GM23338 (cell line): ENCODE measurements at regions not wholly inside any gene's neighbourhood (a gene's known extent, or its start where the extent isn't known, plus 50 kb on each side); places are given as distances from the start of the nearest gene placed in this dataset.

ENCODE experiments used
- ATAC-seq: fragments of 200-7000 bp; cut with Tn5 transposase; 3 replicates; pipeline ENCODE4 v1.9.1; 2020
- DNase-seq: peaks from one replicate; pipeline ENCODE4 v3.0.0-alpha.2; 2015; ENCODE audit warnings: low spot score
- H2AFZ ChIP-seq: fragments of 200-600 bp; sonication (generic); 2 replicates; pipeline ENCODE4 v1.8.0; 2016; ENCODE audit warnings: antibody characterized with exemption, mild to moderate bottlenecking, moderate library complexity
- H3F3A ChIP-seq: fragments of 200-600 bp; sonication (generic); replicated peaks from 2 replicates; pipeline ENCODE4 v1.8.0; 2017; ENCODE audit warnings: antibody characterized with exemption, mixed run types, low read depth
- H3K27ac ChIP-seq: fragments of 200-600 bp; sonication (generic); 2 replicates; pipeline ENCODE4 v1.6.1; 2016; ENCODE audit warnings: low read depth
- H3K27me3 ChIP-seq: fragments of 200-600 bp; sonication (generic); 2 replicates; pipeline ENCODE4 v1.8.0; 2016; ENCODE audit warnings: mild to moderate bottlenecking, mixed run types, moderate library complexity; ENCODE audit not compliant: insufficient read depth
- H3K36me3 ChIP-seq: fragments of 200-600 bp; sonication (generic); 2 replicates; pipeline ENCODE4 v1.8.0; 2016; ENCODE audit warnings: mild to moderate bottlenecking; ENCODE audit not compliant: insufficient read depth
- H3K4me1 ChIP-seq: fragments of 200-600 bp; sonication (generic); 2 replicates; pipeline ENCODE4 v1.8.0; 2016; ENCODE audit warnings: mild to moderate bottlenecking, moderate library complexity; ENCODE audit not compliant: insufficient read depth
- H3K4me2 ChIP-seq: fragments of 200-600 bp; sonication (generic); 2 replicates; pipeline ENCODE4 v1.7.1; 2017; ENCODE audit warnings: mixed run types
- H3K4me3 ChIP-seq: fragments of 200-600 bp; sonication (generic); 2 replicates; pipeline ENCODE4 v1.6.1; 2016; ENCODE audit warnings: mixed run types
- H3K79me2 ChIP-seq: fragments of 200-600 bp; sonication (generic); replicated peaks from 2 replicates; pipeline ENCODE4 v1.8.0; 2017; ENCODE audit warnings: mild to moderate bottlenecking; ENCODE audit not compliant: insufficient read depth
- H3K9me2 ChIP-seq: fragments of 200-600 bp; sonication (generic); 2 replicates; pipeline ENCODE4 v1.8.0; 2017; ENCODE audit not compliant: insufficient read depth
- H4K20me1 ChIP-seq: fragments of 200-600 bp; sonication (generic); replicated peaks from 2 replicates; pipeline ENCODE4 v1.8.0; 2017; ENCODE audit warnings: mild to moderate bottlenecking; ENCODE audit not compliant: insufficient read depth
- H3K27ac Mint-ChIP-seq: 2 replicates; pipeline ENCODE4 v1.8.0; 2020; ENCODE audit warnings: inconsistent platforms, mild to moderate bottlenecking, moderate library complexity, mixed read lengths
- H3K27me3 Mint-ChIP-seq: 3 replicates; pipeline ENCODE4 v1.8.0; 2022; ENCODE audit warnings: low read depth, mild to moderate bottlenecking, moderate library complexity, mixed read lengths, inconsistent platforms; ENCODE audit not compliant: insufficient read depth, poor library complexity
- H3K36me3 Mint-ChIP-seq: 3 replicates; pipeline ENCODE4 v1.8.0; 2021; ENCODE audit warnings: low read depth, mild to moderate bottlenecking, inconsistent platforms, moderate library complexity, mixed read lengths
- H3K4me1 Mint-ChIP-seq: 3 replicates; pipeline ENCODE4 v1.8.0; 2020; ENCODE audit warnings: mild to moderate bottlenecking, inconsistent platforms, mixed read lengths
- H3K4me3 Mint-ChIP-seq: 3 replicates; pipeline ENCODE4 v1.8.0; 2021; ENCODE audit warnings: moderate library complexity, mild to moderate bottlenecking, inconsistent platforms, mixed read lengths
- H3K9me3 Mint-ChIP-seq: 3 replicates; pipeline ENCODE4 v1.8.0; 2020; ENCODE audit warnings: moderate library complexity, mild to moderate bottlenecking, inconsistent platforms, mixed read lengths
- CREB1 ChIP-seq: fragments of 250-450 bp; sonication (Bioruptor Pico); IDR thresholded peaks from 2 replicates; pipeline ENCODE4 v1.5.0; 2020; ENCODE audit warnings: low read depth, mild to moderate bottlenecking, moderate library complexity
- EZH2 ChIP-seq: fragments of 200-600 bp; sonication (generic); IDR thresholded peaks from one replicate; pipeline ENCODE4 v1.8.0; 2017; ENCODE audit warnings: antibody characterized with exemption, mild to moderate bottlenecking, low read depth; ENCODE audit not compliant: unreplicated experiment
- EZH2phosphoT487 ChIP-seq: fragments of 200-600 bp; sonication (generic); IDR thresholded peaks from one replicate; pipeline ENCODE4 v1.8.1; 2018; ENCODE audit warnings: antibody characterized with exemption; ENCODE audit not compliant: unreplicated experiment
- JUNB ChIP-seq: IDR thresholded peaks from one replicate; pipeline ENCODE4 v1.6.1; 2016; ENCODE audit warnings: antibody characterized with exemption; ENCODE audit not compliant: unreplicated experiment
- NANOG ChIP-seq: IDR thresholded peaks from 2 replicates; pipeline ENCODE4 v1.6.1; 2016; ENCODE audit warnings: antibody characterized with exemption, borderline replicate concordance
- POLR2AphosphoS5 ChIP-seq: IDR thresholded peaks from 2 replicates; pipeline ENCODE4 v1.6.1; 2016; ENCODE audit warnings: antibody characterized with exemption, low read depth
- STAT1 ChIP-seq: IDR thresholded peaks from one replicate; pipeline ENCODE4 v1.6.1; 2016; ENCODE audit warnings: antibody characterized with exemption; ENCODE audit not compliant: unreplicated experiment
- ZNF114 ChIP-seq: fragments of 250-450 bp; sonication (Bioruptor Pico); IDR thresholded peaks from 2 replicates; pipeline ENCODE4 v1.5.0; 2020; ENCODE audit warnings: mild to moderate bottlenecking, moderate library complexity
- ZNF331 ChIP-seq: fragments of 250-450 bp; sonication (Bioruptor Pico); IDR thresholded peaks from 2 replicates; pipeline ENCODE4 v1.5.0; 2020; ENCODE audit warnings: low read depth, mild to moderate bottlenecking, moderate library complexity
- TF ChIP-seq, protein P1 (sequence below), 2 experiments: fragments of 200-600 bp in 1 of 2; sonication (generic) in 1 of 2; conservative IDR thresholded peaks; 2 replicates each; pipeline versions ENCODE4 v1.5.1 to v1.6.1; 2016 to 2017; ENCODE audit warnings: antibody characterized with exemption in 2 of 2, low read depth in 2 of 2, mild to moderate bottlenecking in 2 of 2, moderate library complexity in 1 of 2
- TF ChIP-seq, protein P2 (sequence below): fragments of 250-450 bp; sonication (Bioruptor Pico); IDR thresholded peaks from 2 replicates; pipeline ENCODE4 v1.5.0; 2020; ENCODE audit warnings: mild to moderate bottlenecking, moderate library complexity
- TF ChIP-seq, protein P3 (sequence below): IDR thresholded peaks from 2 replicates; pipeline ENCODE4 v1.6.1; 2016; ENCODE audit warnings: antibody characterized with exemption
- TF ChIP-seq, protein P4 (sequence below): IDR thresholded peaks from one replicate; pipeline ENCODE4 v1.6.1; 2018; ENCODE audit warnings: antibody characterized with exemption; ENCODE audit not compliant: unreplicated experiment

DNA sequence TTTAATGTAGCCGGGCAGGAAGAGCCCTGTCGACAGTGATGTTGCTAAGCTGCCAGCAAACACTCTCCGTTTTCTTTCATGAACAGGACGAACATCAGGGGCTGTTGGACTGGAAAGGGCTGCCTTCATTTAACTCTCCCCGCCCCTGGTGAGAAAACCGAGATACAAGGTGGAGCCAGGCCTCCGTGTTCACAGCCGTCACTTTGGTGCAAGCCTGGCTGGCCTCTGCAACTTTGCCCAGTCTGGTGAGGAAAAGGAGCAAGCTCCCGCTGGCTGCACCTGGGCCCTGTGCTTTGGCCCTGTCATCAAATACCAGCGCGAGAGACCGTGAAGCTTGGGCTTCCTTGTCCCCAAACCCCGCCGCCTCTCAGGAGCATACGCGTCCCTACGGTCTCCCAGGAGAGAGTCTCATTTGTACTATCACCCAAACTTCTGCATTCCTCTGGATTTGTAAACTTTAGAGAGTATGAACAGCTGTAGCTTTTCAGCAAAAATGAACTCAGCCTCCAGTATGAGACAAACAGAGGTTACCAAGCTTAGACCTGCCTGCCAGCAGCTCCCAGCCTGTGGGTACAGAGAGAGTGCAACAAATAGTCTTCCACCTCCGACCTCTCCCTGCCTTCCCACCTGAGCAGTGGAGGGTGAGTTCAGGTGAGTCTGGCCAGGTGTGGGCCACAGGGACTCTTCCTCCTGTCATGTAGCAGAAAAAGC, 445.3 kb upstream of the MGMT start:
- H3K4me3 ChIP-seq, result peak overlapping the region; percentile 16; the same call in 1 of the 2 replicates
- TF ChIP-seq CREB1, result no peak
- no peak for TF ChIP-seq NANOG
- TF ChIP-seq, protein P1, sequence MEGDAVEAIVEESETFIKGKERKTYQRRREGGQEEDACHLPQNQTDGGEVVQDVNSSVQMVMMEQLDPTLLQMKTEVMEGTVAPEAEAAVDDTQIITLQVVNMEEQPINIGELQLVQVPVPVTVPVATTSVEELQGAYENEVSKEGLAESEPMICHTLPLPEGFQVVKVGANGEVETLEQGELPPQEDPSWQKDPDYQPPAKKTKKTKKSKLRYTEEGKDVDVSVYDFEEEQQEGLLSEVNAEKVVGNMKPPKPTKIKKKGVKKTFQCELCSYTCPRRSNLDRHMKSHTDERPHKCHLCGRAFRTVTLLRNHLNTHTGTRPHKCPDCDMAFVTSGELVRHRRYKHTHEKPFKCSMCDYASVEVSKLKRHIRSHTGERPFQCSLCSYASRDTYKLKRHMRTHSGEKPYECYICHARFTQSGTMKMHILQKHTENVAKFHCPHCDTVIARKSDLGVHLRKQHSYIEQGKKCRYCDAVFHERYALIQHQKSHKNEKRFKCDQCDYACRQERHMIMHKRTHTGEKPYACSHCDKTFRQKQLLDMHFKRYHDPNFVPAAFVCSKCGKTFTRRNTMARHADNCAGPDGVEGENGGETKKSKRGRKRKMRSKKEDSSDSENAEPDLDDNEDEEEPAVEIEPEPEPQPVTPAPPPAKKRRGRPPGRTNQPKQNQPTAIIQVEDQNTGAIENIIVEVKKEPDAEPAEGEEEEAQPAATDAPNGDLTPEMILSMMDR (conservative IDR thresholded peaks at IDR 0.05; ENCODE audit: low read depth in 2 of 2), result no peak
- TF ChIP-seq POLR2AphosphoS5, result no peak
- TF ChIP-seq STAT1, result no peak
- TF ChIP-seq, protein P2, sequence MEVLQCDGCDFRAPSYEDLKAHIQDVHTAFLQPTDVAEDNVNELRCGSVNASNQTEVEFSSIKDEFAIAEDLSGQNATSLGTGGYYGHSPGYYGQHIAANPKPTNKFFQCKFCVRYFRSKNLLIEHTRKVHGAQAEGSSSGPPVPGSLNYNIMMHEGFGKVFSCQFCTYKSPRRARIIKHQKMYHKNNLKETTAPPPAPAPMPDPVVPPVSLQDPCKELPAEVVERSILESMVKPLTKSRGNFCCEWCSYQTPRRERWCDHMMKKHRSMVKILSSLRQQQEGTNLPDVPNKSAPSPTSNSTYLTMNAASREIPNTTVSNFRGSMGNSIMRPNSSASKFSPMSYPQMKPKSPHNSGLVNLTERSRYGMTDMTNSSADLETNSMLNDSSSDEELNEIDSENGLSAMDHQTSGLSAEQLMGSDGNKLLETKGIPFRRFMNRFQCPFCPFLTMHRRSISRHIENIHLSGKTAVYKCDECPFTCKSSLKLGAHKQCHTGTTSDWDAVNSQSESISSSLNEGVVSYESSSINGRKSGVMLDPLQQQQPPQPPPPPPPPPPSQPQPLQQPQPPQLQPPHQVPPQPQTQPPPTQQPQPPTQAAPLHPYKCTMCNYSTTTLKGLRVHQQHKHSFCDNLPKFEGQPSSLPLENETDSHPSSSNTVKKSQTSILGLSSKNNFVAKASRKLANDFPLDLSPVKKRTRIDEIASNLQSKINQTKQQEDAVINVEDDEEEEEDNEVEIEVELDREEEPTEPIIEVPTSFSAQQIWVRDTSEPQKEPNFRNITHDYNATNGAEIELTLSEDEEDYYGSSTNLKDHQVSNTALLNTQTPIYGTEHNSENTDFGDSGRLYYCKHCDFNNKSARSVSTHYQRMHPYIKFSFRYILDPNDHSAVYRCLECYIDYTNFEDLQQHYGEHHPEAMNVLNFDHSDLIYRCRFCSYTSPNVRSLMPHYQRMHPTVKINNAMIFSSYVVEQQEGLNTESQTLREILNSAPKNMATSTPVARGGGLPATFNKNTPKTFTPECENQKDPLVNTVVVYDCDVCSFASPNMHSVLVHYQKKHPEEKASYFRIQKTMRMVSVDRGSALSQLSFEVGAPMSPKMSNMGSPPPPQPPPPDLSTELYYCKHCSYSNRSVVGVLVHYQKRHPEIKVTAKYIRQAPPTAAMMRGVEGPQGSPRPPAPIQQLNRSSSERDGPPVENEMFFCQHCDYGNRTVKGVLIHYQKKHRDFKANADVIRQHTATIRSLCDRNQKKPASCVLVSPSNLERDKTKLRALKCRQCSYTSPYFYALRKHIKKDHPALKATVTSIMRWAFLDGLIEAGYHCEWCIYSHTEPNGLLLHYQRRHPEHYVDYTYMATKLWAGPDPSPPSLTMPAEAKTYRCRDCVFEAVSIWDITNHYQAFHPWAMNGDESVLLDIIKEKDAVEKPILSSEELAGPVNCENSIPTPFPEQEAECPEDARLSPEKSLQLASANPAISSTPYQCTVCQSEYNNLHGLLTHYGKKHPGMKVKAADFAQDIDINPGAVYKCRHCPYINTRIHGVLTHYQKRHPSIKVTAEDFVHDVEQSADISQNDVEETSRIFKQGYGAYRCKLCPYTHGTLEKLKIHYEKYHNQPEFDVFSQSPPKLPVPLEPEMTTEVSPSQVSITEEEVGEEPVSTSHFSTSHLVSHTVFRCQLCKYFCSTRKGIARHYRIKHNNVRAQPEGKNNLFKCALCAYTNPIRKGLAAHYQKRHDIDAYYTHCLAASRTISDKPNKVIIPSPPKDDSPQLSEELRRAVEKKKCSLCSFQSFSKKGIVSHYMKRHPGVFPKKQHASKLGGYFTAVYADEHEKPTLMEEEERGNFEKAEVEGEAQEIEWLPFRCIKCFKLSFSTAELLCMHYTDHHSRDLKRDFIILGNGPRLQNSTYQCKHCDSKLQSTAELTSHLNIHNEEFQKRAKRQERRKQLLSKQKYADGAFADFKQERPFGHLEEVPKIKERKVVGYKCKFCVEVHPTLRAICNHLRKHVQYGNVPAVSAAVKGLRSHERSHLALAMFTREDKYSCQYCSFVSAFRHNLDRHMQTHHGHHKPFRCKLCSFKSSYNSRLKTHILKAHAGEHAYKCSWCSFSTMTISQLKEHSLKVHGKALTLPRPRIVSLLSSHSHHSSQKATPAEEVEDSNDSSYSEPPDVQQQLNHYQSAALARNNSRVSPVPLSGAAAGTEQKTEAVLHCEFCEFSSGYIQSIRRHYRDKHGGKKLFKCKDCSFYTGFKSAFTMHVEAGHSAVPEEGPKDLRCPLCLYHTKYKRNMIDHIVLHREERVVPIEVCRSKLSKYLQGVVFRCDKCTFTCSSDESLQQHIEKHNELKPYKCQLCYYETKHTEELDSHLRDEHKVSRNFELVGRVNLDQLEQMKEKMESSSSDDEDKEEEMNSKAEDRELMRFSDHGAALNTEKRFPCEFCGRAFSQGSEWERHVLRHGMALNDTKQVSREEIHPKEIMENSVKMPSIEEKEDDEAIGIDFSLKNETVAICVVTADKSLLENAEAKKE (CRISPR knock-in tag), result no peak
- TF ChIP-seq ZNF331, result no peak
- TF ChIP-seq ZNF114 (CRISPR knock-in tag), result no peak
- no peak for TF ChIP-seq JUNB
- TF ChIP-seq EZH2phosphoT487, result no peak
- TF ChIP-seq, protein P3, sequence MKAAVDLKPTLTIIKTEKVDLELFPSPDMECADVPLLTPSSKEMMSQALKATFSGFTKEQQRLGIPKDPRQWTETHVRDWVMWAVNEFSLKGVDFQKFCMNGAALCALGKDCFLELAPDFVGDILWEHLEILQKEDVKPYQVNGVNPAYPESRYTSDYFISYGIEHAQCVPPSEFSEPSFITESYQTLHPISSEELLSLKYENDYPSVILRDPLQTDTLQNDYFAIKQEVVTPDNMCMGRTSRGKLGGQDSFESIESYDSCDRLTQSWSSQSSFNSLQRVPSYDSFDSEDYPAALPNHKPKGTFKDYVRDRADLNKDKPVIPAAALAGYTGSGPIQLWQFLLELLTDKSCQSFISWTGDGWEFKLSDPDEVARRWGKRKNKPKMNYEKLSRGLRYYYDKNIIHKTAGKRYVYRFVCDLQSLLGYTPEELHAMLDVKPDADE, result no peak
- no peak for TF ChIP-seq EZH2
- TF ChIP-seq, protein P4, sequence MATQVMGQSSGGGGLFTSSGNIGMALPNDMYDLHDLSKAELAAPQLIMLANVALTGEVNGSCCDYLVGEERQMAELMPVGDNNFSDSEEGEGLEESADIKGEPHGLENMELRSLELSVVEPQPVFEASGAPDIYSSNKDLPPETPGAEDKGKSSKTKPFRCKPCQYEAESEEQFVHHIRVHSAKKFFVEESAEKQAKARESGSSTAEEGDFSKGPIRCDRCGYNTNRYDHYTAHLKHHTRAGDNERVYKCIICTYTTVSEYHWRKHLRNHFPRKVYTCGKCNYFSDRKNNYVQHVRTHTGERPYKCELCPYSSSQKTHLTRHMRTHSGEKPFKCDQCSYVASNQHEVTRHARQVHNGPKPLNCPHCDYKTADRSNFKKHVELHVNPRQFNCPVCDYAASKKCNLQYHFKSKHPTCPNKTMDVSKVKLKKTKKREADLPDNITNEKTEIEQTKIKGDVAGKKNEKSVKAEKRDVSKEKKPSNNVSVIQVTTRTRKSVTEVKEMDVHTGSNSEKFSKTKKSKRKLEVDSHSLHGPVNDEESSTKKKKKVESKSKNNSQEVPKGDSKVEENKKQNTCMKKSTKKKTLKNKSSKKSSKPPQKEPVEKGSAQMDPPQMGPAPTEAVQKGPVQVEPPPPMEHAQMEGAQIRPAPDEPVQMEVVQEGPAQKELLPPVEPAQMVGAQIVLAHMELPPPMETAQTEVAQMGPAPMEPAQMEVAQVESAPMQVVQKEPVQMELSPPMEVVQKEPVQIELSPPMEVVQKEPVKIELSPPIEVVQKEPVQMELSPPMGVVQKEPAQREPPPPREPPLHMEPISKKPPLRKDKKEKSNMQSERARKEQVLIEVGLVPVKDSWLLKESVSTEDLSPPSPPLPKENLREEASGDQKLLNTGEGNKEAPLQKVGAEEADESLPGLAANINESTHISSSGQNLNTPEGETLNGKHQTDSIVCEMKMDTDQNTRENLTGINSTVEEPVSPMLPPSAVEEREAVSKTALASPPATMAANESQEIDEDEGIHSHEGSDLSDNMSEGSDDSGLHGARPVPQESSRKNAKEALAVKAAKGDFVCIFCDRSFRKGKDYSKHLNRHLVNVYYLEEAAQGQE, result no peak
- H3K27ac ChIP-seq, result peak overlapping the region; percentile 76; the same call in 1 of the 2 replicates
- H4K20me1 ChIP-seq, result no peaks in the 10 kb centered on the region
- H2AFZ ChIP-seq, result peak overlapping the region; percentile 85; the same call in 1 of the 2 replicates
- Mint-ChIP-seq H3K27me3 (no peaks in the 10 kb centered on the region), H3K36me3 (no peaks in the 10 kb centered on the region), H3K4me3 (no peak overlapping the region; the same call in 2 of the 3 replicates), H3K9me3 (no peaks in the 10 kb centered on the region), H3K4me1 (peaks cover 54% of the 10 kb centered on the region), H3K27ac (peak overlapping the region; percentile 80; the same call in 1 of the 2 replicates)
- H3K4me1 ChIP-seq, result peaks cover 36% of the 10 kb centered on the region
- H3K4me2 ChIP-seq, result peak overlapping the region; percentile 23
- no peaks in the 10 kb centered on the region for H3K9me2 ChIP-seq
- no peaks in the 10 kb centered on the region for H3K79me2 ChIP-seq
- no peaks in the 10 kb centered on the region for H3K36me3 ChIP-seq
- H3K27me3 ChIP-seq, result no peaks in the 10 kb centered on the region
- DNase-seq (peak; percentile 69), ATAC-seq (peak; percentile 81)
- H3F3A ChIP-seq, result no peaks in the 10 kb centered on the region
